GM23338 (cell line): ENCODE measurements at regions not wholly inside any gene's neighbourhood (a gene's known extent, or its start where the extent isn't known, plus 50 kb on each side); places are given as distances from the start of the nearest gene placed in this dataset.

ENCODE experiments used
- CREB1 ChIP-seq: fragments of 250-450 bp; sonication (Bioruptor Pico); IDR thresholded peaks from 2 replicates; pipeline ENCODE4 v1.5.0; 2020; ENCODE audit warnings: low read depth, mild to moderate bottlenecking, moderate library complexity
- EZH2 ChIP-seq: fragments of 200-600 bp; sonication (generic); IDR thresholded peaks from one replicate; pipeline ENCODE4 v1.8.0; 2017; ENCODE audit warnings: antibody characterized with exemption, mild to moderate bottlenecking, low read depth; ENCODE audit not compliant: unreplicated experiment
- EZH2phosphoT487 ChIP-seq: fragments of 200-600 bp; sonication (generic); IDR thresholded peaks from one replicate; pipeline ENCODE4 v1.8.1; 2018; ENCODE audit warnings: antibody characterized with exemption; ENCODE audit not compliant: unreplicated experiment
- POLR2AphosphoS5 ChIP-seq: IDR thresholded peaks from 2 replicates; pipeline ENCODE4 v1.6.1; 2016; ENCODE audit warnings: antibody characterized with exemption, low read depth
- TF ChIP-seq, protein P1 (sequence below), 2 experiments: fragments of 200-600 bp in 1 of 2; sonication (generic) in 1 of 2; conservative IDR thresholded peaks; 2 replicates each; pipeline versions ENCODE4 v1.5.1 to v1.6.1; 2016 to 2017; ENCODE audit warnings: antibody characterized with exemption in 2 of 2, low read depth in 2 of 2, mild to moderate bottlenecking in 2 of 2, moderate library complexity in 1 of 2
- TF ChIP-seq, protein P2 (sequence below): IDR thresholded peaks from one replicate; pipeline ENCODE4 v1.6.1; 2018; ENCODE audit warnings: antibody characterized with exemption; ENCODE audit not compliant: unreplicated experiment
- TF ChIP-seq, protein P3 (sequence below): IDR thresholded peaks from 2 replicates; pipeline ENCODE4 v1.6.1; 2016; ENCODE audit warnings: antibody characterized with exemption

- no peak for TF ChIP-seq EZH2phosphoT487
- TF ChIP-seq, protein P1, sequence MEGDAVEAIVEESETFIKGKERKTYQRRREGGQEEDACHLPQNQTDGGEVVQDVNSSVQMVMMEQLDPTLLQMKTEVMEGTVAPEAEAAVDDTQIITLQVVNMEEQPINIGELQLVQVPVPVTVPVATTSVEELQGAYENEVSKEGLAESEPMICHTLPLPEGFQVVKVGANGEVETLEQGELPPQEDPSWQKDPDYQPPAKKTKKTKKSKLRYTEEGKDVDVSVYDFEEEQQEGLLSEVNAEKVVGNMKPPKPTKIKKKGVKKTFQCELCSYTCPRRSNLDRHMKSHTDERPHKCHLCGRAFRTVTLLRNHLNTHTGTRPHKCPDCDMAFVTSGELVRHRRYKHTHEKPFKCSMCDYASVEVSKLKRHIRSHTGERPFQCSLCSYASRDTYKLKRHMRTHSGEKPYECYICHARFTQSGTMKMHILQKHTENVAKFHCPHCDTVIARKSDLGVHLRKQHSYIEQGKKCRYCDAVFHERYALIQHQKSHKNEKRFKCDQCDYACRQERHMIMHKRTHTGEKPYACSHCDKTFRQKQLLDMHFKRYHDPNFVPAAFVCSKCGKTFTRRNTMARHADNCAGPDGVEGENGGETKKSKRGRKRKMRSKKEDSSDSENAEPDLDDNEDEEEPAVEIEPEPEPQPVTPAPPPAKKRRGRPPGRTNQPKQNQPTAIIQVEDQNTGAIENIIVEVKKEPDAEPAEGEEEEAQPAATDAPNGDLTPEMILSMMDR (conservative IDR thresholded peaks at IDR 0.05; ENCODE audit: low read depth in 2 of 2) = no peak
- no peak for TF ChIP-seq POLR2AphosphoS5
- TF ChIP-seq, protein P2, sequence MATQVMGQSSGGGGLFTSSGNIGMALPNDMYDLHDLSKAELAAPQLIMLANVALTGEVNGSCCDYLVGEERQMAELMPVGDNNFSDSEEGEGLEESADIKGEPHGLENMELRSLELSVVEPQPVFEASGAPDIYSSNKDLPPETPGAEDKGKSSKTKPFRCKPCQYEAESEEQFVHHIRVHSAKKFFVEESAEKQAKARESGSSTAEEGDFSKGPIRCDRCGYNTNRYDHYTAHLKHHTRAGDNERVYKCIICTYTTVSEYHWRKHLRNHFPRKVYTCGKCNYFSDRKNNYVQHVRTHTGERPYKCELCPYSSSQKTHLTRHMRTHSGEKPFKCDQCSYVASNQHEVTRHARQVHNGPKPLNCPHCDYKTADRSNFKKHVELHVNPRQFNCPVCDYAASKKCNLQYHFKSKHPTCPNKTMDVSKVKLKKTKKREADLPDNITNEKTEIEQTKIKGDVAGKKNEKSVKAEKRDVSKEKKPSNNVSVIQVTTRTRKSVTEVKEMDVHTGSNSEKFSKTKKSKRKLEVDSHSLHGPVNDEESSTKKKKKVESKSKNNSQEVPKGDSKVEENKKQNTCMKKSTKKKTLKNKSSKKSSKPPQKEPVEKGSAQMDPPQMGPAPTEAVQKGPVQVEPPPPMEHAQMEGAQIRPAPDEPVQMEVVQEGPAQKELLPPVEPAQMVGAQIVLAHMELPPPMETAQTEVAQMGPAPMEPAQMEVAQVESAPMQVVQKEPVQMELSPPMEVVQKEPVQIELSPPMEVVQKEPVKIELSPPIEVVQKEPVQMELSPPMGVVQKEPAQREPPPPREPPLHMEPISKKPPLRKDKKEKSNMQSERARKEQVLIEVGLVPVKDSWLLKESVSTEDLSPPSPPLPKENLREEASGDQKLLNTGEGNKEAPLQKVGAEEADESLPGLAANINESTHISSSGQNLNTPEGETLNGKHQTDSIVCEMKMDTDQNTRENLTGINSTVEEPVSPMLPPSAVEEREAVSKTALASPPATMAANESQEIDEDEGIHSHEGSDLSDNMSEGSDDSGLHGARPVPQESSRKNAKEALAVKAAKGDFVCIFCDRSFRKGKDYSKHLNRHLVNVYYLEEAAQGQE = no peak
- no peak for TF ChIP-seq EZH2
- TF ChIP-seq, protein P3, sequence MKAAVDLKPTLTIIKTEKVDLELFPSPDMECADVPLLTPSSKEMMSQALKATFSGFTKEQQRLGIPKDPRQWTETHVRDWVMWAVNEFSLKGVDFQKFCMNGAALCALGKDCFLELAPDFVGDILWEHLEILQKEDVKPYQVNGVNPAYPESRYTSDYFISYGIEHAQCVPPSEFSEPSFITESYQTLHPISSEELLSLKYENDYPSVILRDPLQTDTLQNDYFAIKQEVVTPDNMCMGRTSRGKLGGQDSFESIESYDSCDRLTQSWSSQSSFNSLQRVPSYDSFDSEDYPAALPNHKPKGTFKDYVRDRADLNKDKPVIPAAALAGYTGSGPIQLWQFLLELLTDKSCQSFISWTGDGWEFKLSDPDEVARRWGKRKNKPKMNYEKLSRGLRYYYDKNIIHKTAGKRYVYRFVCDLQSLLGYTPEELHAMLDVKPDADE = no peak
- no peak for TF ChIP-seq CREB1
Measured at GRCh38 chr5:84614906-84615305, 230.2 kb upstream of the EDIL3 start.
